ENCODE measurements at regions not wholly inside any gene's neighbourhood (a gene's known extent, or its start where the extent isn't known, plus 50 kb on each side); places are given as distances from the start of the nearest gene placed in this dataset.
"Not testable (repeated sequence)": the region's sequence is repeated elsewhere in the genome, so short reads cannot be mapped to it uniquely, and the experiment has no call there.

DNA sequence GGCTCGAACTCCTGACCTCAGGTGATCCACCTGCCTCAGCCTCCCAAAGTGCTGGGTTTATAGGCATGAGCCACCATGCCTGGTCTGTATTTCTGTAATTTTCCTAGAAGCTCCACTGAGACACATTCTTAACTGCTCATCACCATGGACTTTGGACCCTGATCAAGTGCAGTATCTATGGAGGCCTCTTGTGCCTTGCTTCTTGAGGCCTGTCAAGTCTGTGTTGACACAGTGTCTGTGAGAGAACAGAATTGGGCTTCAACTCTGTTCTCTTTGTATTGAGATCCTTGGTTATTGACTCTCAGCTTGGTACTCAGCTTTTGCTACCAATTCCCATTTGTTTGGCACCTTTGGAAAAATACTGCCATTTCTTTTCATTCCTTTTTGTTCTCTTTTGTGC, 188.0 kb downstream of the SPATA31A6 start:
- H3K9me3 Mint-ChIP-seq; H3K4me3 Mint-ChIP-seq; DNase-seq; POLR2A ChIA-PET; H3K27me3 Mint-ChIP-seq; H3K36me3 Mint-ChIP-seq (ENCODE audit: low read depth); H3K4me1 Mint-ChIP-seq; H3K27ac Mint-ChIP-seq; CTCF ChIA-PET: not testable (repeated sequence)

DNA sequence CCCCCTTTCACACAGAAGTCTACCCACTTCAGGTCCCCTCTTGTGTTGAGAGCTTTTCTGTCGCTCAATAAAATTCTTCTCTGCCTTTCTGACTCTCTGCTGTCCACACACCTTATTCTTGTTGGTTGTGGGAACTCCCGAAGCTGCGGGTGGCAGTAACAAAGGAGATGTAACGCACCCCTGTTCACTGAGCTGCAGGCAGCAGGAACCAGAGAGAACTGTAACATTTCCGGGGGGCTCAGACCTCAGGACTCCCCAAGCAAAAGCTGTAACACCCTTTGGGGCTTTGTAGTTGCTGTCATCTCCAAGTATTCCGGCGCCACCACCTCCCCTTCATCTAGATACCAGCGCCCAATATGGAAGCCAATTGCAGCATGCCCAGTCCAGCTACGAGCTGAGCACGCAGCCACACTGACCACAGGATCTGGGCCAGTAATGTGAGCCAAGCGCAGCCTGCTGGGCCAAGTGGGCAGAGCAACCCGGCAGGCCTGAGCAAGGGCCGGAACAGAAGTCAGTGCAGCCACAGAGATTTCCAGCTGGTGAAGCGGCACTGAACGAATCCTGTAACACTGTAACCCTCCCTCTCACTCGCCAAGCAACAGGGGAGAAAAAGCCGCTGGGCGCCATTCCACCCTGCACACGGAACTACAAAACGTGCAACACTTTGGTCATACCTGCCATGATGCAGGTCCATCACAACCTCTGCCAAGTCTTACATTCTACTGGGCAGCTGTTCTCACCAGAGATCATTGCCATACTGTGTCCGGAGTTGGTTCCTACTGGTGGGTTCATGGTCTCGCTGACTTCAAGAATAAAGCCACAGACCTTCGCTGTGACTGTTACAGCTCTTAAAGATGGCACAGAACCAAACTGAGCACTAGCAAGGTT, 194.3 kb downstream of the SPATA31A6 start:
- not testable (repeated sequence) for H3K4me1 Mint-ChIP-seq

DNA sequence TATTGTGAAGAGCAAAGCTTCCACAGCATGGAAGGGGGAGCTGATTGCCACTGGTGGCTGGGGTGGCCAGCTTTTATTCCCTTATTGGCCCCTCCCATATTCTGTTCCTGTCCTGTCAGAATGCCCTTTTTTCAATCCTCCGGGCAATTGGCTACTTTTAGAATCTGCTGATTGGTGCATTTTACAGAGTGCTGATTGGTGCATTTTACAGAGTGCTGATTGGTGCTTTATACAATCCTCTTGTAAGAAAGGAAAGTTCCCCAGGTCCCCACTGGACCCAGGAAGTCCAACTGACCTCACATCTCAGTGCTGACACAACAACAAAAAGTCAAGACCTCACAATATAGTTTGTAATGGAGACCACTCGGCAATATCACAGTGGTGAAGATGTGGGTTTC, 195.0 kb downstream of the SPATA31A6 start:
- POLR2A ChIA-PET, result no interaction called here
- no peaks in the 10 kb centered on the region for H3K4me1 Mint-ChIP-seq
- no peaks in the 10 kb centered on the region for H3K27me3 Mint-ChIP-seq
- DNase-seq, result no peak
- peaks cover 13% of the 10 kb centered on the region for H3K9me3 Mint-ChIP-seq
- CTCF ChIA-PET, result no interaction called here
- H3K27ac Mint-ChIP-seq, result no peak overlapping the region
- H3K4me3 Mint-ChIP-seq, result no peak overlapping the region
- H3K36me3 Mint-ChIP-seq (ENCODE audit: low read depth), result no peaks in the 10 kb centered on the region

More for the DNA sequence above, 194.3 kb downstream of the SPATA31A6 start:
- H3K36me3 Mint-ChIP-seq (ENCODE audit: low read depth); H3K27me3 Mint-ChIP-seq; CTCF ChIA-PET; H3K27ac Mint-ChIP-seq; H3K4me3 Mint-ChIP-seq; DNase-seq; POLR2A ChIA-PET: not testable (repeated sequence)
- H3K9me3 Mint-ChIP-seq, result peaks cover 13% of the 10 kb centered on the region

- H3K27me3 Mint-ChIP-seq; POLR2A ChIA-PET; H3K36me3 Mint-ChIP-seq (ENCODE audit: low read depth); DNase-seq; H3K4me1 Mint-ChIP-seq; H3K4me3 Mint-ChIP-seq; CTCF ChIA-PET; H3K27ac Mint-ChIP-seq: not testable (repeated sequence)
- H3K9me3 Mint-ChIP-seq, result peaks cover 13% of the 10 kb centered on the region
Measured at GRCh38 chr9:42379602-42380001, 196.1 kb downstream of the SPATA31A6 start.

- CTCF ChIA-PET; H3K4me1 Mint-ChIP-seq; POLR2A ChIA-PET; H3K4me3 Mint-ChIP-seq; H3K27ac Mint-ChIP-seq; H3K36me3 Mint-ChIP-seq (ENCODE audit: low read depth); H3K27me3 Mint-ChIP-seq; DNase-seq; H3K9me3 Mint-ChIP-seq: not testable (repeated sequence)
Measured at GRCh38 chr9:42384585-42384984, 201.1 kb downstream of the SPATA31A6 start.

- H3K4me3 Mint-ChIP-seq; POLR2A ChIA-PET; H3K9me3 Mint-ChIP-seq; H3K27ac Mint-ChIP-seq; H3K4me1 Mint-ChIP-seq; CTCF ChIA-PET; DNase-seq; H3K36me3 Mint-ChIP-seq (ENCODE audit: low read depth); H3K27me3 Mint-ChIP-seq: not testable (repeated sequence)
Measured at GRCh38 chr9:42385574-42386120, 202.2 kb downstream of the SPATA31A6 start.

DNA sequence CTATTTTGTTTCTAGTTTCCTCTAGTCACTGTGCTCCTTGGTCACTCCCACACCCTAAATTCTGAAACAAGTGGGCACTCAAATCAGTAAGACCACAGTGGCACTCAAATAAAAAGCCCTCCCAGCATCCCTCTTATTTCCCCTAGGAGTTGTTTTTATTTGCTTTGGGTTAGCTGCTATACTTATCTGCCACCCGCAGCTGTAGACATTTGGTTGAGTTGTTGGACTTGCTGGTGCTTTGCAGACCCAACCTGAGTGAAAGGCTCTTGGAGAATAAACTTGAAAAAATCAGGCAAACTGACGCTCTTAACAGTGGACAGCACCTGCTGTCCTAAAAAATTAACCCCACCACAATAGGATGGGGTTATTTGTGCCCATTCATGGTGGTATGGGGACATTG, 203.0 kb downstream of the SPATA31A6 start:
- Mint-ChIP-seq H3K27me3 (no peaks in the 10 kb centered on the region), H3K36me3 (ENCODE audit: low read depth) (no peaks in the 10 kb centered on the region), H3K4me1 (no peaks in the 10 kb centered on the region), H3K4me3 (no peak overlapping the region), H3K27ac (no peak overlapping the region), H3K9me3 (no peaks in the 10 kb centered on the region)
- POLR2A ChIA-PET, result no interaction called here
- DNase-seq, result no peak
- CTCF ChIA-PET, result no interaction called here

DNA sequence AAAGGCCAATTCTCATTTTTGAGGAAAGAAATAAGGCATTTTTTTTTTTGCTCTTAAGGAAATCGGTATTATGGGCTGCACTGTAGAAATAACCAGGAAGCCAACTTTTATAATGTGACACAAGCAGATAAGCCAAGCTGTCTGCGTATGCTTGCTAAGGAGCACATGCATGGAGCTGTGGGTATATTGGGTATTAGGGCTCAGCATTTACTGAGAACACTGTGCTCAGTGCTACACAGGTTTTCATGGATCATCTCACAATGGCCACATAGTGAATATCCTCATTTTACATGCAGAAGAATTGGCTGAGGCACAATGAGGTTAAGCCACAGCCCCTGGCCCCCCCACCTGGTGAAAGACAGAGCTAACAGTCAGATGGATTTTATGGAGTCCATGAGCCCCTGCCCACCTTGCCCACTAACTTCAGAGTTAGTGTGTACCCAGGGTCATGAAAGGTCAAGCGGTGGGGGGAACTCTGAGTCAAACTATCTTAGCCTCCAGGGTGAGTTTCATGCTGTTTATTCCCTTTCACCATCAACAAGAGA, 204.8 kb downstream of the SPATA31A6 start:
- Mint-ChIP-seq H3K27ac (no peak overlapping the region), H3K4me3 (no peak overlapping the region), H3K9me3 (no peaks in the 10 kb centered on the region), H3K27me3 (no peaks in the 10 kb centered on the region), H3K36me3 (ENCODE audit: low read depth) (no peaks in the 10 kb centered on the region), H3K4me1 (no peaks in the 10 kb centered on the region)
- CTCF ChIA-PET, result no interaction called here
- POLR2A ChIA-PET, result no interaction called here
- DNase-seq, result no peak

DNA sequence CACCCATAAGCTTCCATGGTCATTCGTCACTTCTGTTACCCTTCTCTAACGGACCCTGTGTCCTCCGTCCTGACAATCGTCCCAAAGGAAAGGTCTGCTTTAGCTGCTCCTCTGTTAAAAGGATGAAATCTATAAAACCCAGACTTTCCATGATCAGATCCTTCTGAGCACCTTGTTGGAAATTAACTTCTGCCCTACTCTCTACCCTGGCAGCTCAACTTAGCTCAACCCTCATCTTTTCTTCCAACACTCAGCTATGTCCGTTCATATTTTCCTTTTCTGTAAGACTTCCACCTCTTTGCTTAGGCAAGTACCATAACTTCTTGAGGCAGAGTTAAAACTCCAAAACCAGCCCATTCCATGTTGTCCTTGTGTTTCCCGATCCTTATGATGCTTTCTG, 205.4 kb downstream of the SPATA31A6 start:
- POLR2A ChIA-PET, result no interaction called here
- H3K9me3 Mint-ChIP-seq, result no peaks in the 10 kb centered on the region
- H3K4me1 Mint-ChIP-seq, result no peaks in the 10 kb centered on the region
- no peaks in the 10 kb centered on the region for H3K27me3 Mint-ChIP-seq
- no peak overlapping the region for H3K4me3 Mint-ChIP-seq
- H3K27ac Mint-ChIP-seq, result no peak overlapping the region
- DNase-seq, result no peak
- no peaks in the 10 kb centered on the region for H3K36me3 Mint-ChIP-seq (ENCODE audit: low read depth)
- CTCF ChIA-PET, result no interaction called here

- H3K27ac Mint-ChIP-seq; DNase-seq; H3K4me1 Mint-ChIP-seq; POLR2A ChIA-PET; H3K9me3 Mint-ChIP-seq; CTCF ChIA-PET; H3K4me3 Mint-ChIP-seq; H3K27me3 Mint-ChIP-seq; H3K36me3 Mint-ChIP-seq (ENCODE audit: low read depth): not testable (repeated sequence)
Measured at GRCh38 chr9:42392773-42393455, 209.5 kb downstream of the SPATA31A6 start.

GRCh38 chr9:42396318-42396717, 212.9 kb downstream of the SPATA31A6 start:
- H3K4me1 Mint-ChIP-seq, result no peaks in the 10 kb centered on the region
- no peak overlapping the region for H3K27ac Mint-ChIP-seq

DNA sequence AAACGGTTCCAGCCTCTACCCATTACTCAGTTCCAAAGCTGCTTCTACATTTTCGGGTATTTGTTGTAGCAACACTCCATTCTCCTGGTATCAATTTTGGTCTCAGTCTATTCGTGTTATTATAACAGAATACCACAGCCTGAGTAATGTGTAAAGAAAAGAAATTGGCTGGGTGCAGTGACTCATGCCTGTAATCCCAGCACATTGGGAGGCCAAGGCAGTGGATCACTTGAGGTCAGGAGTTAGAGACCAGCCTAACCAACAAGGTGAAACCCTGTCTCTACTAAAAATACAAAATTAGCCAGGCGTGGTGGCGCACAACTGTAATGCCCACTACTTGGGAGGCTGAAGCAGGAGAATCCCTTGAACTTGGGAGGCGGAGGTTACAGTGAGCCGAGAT, 213.9 kb downstream of the SPATA31A6 start:
- H3K27me3 Mint-ChIP-seq; H3K4me1 Mint-ChIP-seq; H3K27ac Mint-ChIP-seq; CTCF ChIA-PET; H3K4me3 Mint-ChIP-seq; POLR2A ChIA-PET; H3K36me3 Mint-ChIP-seq (ENCODE audit: low read depth); DNase-seq; H3K9me3 Mint-ChIP-seq: not testable (repeated sequence)

More at GRCh38 chr9:42396318-42396717, 212.9 kb downstream of the SPATA31A6 start:
- no peak for DNase-seq
- Mint-ChIP-seq H3K4me3 (no peak overlapping the region), H3K36me3 (ENCODE audit: low read depth) (no peaks in the 10 kb centered on the region), H3K27me3 (no peaks in the 10 kb centered on the region), H3K9me3 (no peaks in the 10 kb centered on the region)
- CTCF ChIA-PET, result no interaction called here
- POLR2A ChIA-PET, result no interaction called here

DNA sequence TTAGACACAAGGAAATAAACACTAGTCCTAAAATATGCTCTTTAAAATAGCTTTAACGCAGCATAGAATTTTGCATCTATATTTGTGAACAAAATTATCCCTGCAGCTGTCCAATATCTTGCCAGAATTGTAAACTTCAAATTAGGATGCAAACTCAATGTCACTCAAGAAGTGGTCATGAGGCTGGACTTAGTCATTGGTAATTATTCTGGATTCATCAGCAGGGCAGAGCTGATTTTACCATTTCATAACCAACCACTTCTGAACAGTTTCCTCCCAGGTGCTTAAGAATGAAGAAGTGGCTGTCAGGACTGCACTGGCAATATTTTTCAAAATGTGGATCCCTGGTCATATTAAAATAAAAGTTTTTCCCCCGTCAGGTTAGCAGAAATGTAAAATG, 219.5 kb downstream of the SPATA31A6 start:
- H3K27ac Mint-ChIP-seq; H3K4me3 Mint-ChIP-seq; H3K27me3 Mint-ChIP-seq; DNase-seq; H3K36me3 Mint-ChIP-seq (ENCODE audit: low read depth); H3K9me3 Mint-ChIP-seq; H3K4me1 Mint-ChIP-seq; POLR2A ChIA-PET; CTCF ChIA-PET: not testable (repeated sequence)
